Retinal pigment epithelial cell (primary cell): ENCODE measurements at regions not wholly inside any gene's neighbourhood (a gene's known extent, or its start where the extent isn't known, plus 50 kb on each side); places are given as distances from the start of the nearest gene placed in this dataset.

Experiments
- DNase-seq: peaks from one replicate; pipeline ENCODE4 v3.0.0-alpha.2; 2010; ENCODE audit warnings: low read depth
- H3K4me3 ChIP-seq: 2 replicates; pipeline ENCODE4 v1.5.1; 2011; ENCODE audit warnings: mild to moderate bottlenecking, low read length, control low read depth, moderate library complexity
- TF ChIP-seq, protein P1 (sequence below): conservative IDR thresholded peaks from 2 replicates; pipeline ENCODE4 v1.5.1; 2011; ENCODE audit warnings: low read depth, low read length, control low read depth, inconsistent platforms

DNA sequence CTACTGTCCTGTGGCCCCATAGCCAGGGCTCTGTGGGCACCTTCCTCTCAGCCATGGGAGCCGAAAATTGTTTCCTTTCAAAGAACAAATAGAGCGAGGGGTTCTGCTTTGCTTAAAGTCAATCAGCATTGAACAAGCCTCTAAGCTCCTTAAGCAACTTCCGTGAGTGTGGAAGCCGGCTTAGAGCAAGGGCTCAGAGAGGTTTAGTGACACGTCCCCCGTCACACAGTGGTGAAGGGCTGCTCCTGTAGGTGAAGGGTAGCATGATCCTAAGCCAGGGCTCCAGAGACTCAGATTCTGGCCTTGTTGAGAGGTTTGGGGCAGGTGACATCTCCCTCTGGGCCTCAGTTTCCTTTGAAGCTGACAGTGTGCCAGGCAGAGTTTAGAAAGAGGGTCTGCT lies 94.0 kb upstream of the WNT4 start:
- H3K4me3 ChIP-seq = no peak overlapping the region
- DNase-seq = no peak
- TF ChIP-seq, protein P1, sequence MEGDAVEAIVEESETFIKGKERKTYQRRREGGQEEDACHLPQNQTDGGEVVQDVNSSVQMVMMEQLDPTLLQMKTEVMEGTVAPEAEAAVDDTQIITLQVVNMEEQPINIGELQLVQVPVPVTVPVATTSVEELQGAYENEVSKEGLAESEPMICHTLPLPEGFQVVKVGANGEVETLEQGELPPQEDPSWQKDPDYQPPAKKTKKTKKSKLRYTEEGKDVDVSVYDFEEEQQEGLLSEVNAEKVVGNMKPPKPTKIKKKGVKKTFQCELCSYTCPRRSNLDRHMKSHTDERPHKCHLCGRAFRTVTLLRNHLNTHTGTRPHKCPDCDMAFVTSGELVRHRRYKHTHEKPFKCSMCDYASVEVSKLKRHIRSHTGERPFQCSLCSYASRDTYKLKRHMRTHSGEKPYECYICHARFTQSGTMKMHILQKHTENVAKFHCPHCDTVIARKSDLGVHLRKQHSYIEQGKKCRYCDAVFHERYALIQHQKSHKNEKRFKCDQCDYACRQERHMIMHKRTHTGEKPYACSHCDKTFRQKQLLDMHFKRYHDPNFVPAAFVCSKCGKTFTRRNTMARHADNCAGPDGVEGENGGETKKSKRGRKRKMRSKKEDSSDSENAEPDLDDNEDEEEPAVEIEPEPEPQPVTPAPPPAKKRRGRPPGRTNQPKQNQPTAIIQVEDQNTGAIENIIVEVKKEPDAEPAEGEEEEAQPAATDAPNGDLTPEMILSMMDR = no peak

DNA sequence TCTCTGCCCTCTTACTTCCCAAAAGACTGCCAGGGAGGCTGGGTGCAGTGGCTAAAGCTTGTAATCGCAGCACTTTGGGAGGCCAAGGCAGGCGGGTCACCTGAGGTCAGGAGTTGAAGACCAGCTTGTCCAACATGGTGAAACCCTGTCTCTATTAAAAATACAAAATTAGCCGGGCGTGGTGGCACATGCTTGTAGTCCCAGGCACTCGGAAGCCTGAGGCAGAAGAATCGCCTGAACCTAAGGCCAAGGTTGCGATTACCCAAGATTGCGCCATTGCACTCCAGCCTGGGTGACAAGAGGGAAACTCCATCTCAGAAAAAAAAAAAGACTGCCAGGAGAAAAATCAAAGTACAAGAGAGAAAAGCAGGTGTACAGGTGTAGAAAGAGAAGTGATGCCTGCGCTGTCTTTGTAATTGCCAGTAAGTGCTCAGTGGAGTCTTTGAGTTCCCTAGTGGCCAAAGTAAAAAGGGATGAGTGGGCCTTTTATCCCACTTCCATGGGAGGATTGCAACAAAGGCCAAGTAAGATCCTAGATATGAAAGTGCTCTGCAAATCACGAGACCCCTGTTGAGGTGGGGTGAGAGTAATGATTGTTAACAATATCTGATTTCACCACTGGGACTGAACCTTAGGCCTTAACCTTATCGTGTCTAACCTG lies 94.7 kb upstream of the WNT4 start:
- TF ChIP-seq, protein P1 = no peak
- no peak overlapping the region for H3K4me3 ChIP-seq
- no peak for DNase-seq

DNA sequence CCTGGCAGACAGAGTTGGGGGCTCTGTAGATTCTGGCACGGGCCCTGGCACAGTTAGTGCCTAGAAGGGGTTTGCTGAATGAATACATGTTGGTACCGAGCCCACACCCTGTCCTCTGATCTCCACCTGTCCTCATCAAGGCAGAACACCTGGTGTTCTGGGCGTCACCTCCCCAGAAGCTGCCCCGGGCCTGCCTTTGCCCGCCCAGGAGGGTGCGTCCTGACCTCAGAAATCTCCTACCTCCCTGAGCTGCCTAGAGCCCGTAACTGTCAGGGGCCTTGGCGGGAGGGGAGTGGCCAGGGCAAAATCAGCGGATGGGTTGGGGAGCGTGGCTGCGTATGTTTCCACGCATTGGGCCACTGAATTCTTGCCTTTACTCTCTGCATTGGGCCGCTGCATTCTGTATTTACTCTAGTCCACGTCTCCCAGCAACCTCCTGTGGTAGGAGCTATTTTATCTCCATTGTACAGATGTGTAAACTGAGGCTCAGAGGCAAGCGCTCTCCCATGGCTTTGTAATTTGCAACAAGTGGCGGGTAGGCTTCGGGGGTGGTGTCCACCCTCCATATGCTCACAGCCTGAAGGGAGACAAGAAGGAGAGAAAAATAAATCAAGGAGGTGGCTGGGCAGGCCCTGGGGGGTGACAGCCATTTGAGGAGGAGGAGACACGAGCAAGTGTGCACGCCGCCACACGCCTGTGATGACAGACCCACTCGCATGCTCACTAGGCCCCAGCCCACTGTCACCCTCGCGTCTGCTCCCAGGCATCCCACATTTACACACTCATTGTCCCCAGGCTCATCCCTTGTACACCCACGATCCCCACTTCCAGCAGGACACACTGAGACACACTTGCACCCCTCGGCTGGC lies 95.7 kb upstream of the WNT4 start:
- no peak overlapping the region for H3K4me3 ChIP-seq
- TF ChIP-seq, protein P1 = no peak
- DNase-seq = no peak

DNA sequence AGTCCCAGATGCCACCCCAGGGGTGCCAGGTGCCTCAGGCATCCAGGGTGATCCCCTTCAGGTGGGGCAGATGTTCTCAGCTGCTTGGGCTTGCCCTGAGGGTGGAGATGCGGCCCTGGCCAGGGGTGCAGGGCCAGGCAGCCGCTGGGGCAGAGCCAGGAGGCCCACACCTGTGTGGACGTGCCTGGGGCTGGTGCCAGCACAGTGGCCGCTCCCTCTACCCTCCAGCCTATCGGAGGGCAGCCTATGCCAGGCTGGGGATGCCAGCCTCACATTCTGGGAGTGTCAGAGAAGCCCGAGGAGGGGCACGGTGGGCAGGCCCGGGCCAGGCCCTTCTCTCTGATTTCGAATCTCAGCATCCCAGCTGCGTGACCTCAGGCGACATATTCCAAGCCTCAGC lies 96.5 kb upstream of the WNT4 start:
- no peak overlapping the region for H3K4me3 ChIP-seq
- no peak for DNase-seq
- TF ChIP-seq, protein P1 = no peak

DNA sequence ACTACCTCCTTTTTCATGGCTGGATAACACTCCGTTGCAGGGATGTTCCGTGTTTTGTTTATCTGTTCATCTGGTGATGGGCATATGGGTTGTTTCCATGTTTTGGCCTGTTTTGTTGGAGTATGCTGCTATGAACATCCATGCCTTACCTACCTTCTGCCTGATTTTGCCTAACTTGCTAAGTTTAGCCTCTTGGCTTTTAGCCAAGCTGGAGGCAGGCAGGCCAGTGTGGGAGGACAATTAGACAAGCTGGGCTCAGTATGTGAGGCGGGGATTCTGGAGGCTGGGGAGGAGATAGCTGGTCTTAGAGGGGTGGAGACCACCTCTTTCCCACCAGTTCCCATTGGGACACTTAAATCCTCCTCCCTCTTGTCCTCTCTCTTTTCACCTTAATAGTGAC lies 98.4 kb upstream of the WNT4 start:
- DNase-seq = no peak
- no peak overlapping the region for H3K4me3 ChIP-seq
- TF ChIP-seq, protein P1 = no peak

DNA sequence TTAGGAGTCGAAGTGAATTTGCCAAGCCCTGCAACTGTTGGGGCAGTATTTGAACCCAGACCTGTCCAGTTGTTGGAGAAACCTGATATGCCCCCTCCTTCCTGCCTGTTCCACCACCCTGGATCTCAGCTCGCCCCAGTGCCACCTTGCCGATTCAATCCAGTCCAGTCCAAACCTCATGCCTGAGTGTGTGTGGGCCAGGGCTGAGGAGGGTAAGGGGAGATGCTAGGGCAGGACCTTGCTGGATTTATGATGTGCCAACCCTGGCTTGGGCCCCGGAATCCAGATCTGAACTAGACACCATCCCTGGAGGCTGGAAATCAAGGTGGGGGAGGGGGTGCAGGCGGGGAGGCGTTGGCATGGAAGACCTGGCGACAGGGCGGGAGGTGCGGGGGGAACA lies 98.9 kb upstream of the WNT4 start:
- H3K4me3 ChIP-seq = no peak overlapping the region
- no peak for DNase-seq
- TF ChIP-seq, protein P1 = no peak
